Middle frontal gyrus (tissue), 1 donor: ENCODE measurements at regions not wholly inside any gene's neighbourhood (a gene's known extent, or its start where the extent isn't known, plus 50 kb on each side); places are given as distances from the start of the nearest gene placed in this dataset.
"Not testable (repeated sequence)": the region's sequence is repeated elsewhere in the genome, so short reads cannot be mapped to it uniquely, and the experiment has no call there.

Experiments
- DNase-seq: peaks from one replicate; pipeline ENCODE4 v3.0.0-alpha.2; 2015; ENCODE audit warnings: low spot score; ENCODE audit errors: extremely low spot score

DNA sequence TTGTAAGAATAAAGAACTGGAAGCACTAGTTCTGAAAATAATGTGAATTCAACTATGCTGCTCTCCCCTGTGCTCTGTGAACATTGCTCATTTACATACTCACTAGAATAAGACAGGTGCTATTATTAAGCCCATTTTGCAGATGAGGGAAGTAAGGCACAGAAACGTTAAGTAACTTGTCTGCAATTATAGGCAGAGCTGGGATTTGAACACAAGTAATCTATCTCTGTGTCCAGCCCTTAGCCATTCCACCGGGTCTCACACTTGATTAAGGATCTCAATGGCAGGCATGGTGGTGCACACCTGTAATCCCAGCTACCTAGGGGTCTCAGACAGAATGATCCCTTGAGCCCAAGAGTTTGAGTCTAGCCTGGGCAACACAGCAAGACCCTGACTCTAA, 357.7 kb downstream of the CD83 start:
- no peak for DNase-seq

DNA sequence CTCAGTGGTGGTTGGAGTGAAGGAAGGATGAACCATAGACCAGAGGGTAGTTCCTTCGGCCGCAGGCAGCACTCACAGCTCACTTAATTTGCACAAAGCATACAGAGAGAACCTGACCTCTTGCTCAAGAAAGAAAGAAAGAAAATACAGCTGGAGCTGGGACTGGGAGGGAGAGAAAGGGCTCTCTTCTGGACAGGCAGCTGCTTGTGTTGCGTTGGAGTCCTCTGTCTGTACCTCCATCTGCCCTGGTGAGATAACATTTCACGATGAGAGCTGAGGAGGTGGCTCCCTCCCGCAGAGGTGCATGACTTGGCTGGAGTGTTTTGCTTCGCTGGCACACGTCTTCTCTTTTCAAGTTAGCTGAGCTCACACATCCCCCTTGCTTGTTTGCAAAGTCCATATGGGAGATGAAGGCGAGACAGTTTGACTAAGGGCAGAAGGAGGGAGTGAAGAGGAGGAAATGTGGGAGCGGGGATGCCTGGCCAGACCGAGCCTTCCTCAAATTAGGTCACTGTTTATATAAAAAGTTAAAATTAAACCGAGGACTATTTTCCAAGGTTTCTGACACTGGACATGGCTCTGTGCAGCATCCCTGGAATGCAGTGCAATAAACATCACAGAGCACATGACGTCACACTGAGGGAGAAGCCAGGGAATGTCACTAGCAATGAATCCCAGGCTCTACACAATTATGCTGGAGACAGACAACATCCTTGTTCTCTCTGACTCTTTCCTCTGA, 359.4 kb downstream of the CD83 start:
- no peak for DNase-seq

DNA sequence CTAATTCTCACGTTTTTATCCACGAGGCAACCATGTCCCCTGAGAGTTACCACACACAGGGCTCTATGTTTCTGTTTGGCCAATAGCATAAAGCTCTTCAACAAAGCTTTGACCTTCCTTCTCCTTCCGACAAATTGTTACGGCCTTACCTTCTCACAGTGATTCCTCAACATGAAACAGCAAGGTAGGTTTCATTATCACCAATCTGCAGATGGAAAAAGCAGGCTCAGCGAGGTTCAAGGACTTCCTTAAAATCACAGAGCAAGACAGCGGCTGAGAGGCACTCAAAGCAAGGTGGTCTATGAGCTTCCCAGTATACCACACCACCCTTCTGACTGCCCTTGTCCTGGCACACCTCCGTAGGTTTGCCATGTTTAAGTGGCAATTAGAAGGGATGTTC, 360.0 kb downstream of the CD83 start:
- no peak for DNase-seq

DNA sequence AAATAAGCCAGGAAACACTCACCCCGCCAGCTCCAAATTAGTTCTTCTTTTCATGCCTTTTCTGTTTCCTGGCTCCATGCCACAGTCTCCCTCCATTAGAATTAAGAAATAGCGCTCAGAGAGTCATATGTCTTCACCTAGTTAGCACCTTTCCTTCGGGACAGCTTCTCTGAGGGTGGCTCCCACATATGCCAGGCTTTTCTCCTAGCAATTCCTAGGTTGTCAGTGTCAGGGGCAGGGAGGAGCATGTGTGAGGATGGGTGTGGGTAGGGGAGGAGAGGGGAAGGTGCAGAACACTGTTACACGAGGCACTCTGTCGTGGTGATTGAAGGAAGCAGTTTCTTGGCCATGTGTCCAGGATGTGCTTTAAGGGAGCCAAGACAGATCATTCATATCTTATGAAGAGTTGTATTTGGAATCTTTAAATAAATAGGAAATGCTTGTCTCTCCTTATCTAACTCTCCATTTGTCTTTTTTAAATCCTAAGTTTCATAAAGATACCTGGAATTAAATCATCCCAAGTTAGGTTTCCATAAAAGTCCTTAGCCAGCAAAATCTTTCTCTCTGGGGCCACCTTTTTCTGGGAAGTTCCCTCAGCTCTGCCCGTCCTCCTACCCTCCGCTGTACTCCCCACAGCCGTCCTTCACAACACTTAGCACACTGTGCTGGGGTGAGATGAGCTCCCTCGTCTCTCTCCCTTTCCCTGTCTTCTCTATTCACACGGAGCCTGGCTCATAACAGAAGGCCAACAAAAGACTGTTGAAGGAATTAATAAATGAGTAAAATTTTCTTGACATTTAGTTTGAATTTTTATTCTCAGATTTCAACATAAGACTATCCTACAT, 361.0 kb downstream of the CD83 start:
- no peak for DNase-seq

DNA sequence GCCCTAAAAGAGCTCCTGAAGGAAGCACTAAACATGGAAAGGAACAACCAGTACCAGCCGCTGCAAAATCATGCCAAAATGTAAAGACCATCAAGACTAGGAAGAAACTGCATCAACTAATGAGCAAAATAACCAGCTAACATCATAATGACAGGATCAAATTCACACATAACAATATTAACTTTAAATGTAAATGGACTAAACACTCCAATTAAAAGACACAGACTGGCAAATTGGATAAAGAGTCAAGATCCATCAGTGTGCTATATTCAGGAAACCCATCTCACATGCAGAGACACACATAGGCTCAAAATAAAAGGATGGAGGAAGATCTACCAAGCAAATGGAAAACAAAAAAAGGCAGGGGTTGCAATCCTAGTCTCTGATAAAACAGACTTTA, 364.4 kb downstream of the CD83 start:
- DNase-seq = not testable (repeated sequence)

DNA sequence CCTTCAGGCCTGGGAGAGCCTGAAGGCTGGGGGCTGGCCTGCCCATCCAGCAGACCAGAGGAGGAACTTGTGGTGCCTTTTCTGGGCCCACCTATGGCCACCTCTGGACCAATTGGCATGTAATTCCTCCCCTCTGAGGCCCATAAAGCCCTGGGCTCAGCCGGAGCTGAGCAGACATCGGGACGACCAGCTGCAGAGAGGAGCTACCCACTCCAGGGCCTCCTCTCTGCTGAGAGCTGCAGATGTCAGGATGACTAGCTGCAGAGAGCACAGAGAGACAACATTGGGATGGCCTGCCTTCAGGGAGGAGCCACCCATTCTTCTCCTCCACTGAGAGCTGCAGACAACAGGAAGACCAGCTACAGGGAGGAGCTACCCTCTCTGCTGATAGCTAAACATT, 370.1 kb downstream of the CD83 start:
- DNase-seq = no peak

DNA sequence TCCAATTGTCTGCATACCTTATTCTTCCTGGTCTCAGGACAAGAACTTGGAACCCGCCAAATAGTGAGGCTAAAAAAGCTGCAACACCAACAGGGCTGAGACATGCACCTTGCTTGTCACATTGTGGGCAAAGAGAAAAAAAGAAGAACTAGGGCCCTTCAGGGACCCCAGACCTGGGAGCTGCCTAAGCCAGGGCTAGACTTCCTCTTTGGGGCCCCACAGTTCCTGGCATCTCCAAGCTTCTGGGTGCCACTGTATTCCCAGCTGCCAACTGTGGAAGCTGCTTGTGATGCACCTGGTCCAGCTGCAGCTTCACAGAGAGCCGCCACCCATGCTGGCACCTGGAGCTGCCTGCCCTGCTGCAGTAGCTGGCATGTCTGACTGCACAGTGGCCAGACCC, 370.6 kb downstream of the CD83 start:
- DNase-seq = no peak

DNA sequence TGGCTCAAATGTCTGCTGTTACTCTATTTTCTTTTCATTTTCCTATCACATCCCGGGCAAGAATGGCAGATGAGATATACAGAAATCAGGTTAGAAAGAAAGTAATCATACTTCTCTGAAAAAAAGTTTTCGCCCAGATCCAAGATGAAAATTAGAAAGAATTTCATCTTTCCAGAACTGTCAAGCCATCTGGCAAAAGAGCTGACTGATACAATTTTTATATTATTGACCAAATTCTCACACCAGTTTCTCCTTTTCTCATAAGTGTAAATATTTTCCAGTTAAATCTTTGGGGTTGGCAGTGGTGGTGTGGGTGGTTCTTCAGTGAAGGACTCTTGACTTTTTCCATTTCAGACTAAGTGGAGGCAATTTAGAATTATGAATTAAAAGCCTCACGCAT, 371.9 kb downstream of the CD83 start:
- no peak for DNase-seq

DNA sequence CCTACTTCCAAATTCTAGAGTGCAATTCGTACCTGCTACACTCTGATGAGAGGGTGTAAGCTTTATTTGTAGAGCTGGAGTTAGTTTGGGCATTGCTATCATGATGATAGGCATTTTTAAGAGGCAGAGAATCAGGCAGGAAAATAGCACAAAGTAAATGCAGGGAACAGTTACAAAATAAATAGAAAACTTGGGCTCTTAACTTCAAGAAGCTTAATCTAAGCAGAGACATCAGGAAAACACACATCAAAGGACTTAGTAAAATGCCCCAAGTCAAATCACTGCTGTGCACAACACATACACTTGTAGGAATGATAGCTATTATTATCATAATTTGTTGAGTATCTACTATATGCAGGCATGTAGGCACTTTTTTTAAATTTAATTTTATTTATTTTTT, 381.2 kb downstream of the CD83 start:
- DNase-seq = no peak

DNA sequence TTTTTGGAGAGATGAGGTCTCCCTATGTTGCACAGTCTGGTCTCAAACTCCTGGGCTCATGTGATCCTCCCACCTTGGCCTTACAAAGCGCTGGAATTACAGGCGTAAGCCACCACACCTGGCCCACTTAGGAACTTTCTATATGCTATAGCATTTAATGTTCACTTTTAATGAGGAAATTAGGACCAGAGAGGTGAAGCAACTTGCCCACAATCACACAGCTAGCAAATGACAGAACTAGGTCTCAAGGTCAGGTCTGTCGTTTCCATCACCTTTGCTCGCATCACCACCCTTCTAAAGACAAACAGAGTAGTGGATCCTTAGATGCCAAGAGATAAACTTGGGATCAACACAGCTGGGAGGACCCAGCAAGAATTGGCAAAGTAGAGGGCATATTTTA, 381.7 kb downstream of the CD83 start:
- DNase-seq = no peak

DNA sequence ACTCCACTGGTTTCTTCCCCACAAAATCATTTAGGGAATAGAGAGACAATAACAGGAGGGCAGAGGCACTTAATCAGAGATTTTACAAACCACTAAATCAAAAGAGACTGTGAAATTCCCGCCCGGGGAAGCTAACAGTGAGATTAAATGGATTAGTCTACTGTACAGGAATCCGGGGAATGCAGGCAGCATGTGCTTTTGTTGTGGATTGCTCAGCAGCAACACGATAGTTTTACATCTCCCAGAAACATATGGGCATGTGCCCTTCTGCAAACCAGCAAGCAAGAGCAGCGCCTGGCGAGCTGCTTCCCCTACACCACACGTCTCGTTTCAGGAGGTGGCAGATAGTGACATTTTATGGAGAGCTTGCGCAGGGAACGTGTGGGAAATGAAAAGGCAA, 382.3 kb downstream of the CD83 start:
- DNase-seq = no peak

DNA sequence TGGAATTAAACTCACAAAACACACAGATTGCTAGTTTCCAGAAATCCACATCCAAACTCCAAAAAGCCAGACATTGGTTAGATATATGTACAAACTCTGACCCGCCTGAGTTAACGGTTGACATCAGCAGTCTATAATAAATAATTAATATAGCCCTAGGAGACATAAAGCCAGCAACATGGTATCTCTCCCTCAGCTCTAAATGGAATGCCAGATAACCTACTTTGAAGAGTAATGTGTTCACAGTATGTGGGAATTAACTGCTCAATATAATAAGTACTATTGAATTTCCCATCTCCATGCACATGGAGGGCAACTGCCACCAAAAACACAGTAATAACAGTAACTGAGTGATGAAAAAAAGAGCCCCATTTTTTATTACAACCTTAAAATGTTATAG, 383.2 kb downstream of the CD83 start:
- DNase-seq = no peak

DNA sequence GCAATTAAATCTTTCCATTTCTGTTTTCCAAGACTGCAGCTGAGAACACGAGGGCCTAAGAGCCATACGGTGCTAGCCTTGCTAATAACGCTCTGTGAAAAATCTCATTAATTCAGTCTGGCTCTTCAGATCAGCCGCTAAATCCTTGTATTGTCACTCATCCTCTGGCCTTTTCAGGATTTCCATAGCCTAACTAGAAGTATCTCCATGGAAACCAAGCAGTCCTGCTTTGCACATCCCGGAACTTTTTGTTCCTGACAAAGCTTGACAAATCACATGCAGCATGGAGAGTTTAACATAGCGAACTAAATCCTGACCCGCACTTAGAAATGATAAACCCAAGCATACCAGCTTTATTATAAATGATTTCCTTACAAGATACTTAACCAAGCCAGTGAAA, 383.7 kb downstream of the CD83 start:
- DNase-seq = no peak

DNA sequence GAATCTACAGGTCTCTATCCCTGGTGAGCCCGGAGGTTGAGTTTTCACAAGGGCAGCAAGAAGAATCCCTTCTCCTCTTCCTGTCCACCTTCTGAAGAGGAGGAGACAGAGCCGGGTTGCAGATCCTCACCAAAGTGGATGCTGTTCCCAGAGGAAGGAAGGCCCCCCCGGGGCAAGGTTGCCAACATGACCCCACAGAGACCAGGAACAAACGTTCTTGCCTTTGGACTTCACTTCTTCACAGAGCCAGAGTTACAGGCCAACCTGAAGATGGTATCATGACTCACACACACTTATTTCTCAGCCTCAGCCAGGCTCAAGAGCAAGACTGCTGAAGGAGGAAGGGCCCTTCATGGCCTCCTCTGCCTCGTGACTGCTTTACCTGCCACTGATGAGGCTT, 384.3 kb downstream of the CD83 start:
- no peak for DNase-seq

DNA sequence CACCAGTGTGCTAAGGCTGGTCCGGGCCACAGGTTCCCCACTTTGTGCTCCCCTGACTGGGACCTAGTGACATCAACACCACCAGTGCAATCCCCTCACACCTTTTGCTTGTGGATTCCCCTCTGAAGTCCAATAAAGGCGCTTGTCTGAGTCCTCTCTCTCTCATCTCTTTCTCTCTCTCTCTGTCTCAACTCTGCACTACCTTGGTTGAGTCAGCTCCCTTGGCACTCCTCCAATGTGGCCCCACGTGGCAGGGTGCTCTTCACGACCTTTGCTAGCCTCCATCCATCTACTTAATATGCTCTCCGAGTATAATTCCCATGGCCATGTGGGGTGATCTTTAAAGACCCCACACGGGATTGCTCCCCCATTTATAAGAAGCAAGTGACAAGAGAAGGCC, 385.0 kb downstream of the CD83 start:
- no peak for DNase-seq

DNA sequence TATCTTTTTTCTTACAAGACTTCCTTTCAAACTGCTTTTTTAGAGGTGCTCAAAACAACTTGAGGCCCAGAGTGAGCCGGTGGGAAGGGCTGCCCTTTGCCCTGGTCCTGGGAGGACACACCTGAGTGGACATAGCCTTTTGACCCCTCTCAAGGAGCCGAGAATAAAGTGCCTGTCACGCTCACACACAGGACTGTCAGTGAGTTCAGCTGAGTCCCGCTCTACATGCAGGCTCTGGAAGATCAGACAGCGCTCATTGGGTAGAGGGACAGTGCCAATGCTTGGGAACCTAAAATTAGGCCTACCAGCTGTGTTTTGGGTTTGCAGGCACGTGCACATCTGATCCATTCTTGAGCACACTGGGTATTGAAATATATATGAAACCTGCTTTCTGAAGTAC, 387.8 kb downstream of the CD83 start:
- DNase-seq = no peak

DNA sequence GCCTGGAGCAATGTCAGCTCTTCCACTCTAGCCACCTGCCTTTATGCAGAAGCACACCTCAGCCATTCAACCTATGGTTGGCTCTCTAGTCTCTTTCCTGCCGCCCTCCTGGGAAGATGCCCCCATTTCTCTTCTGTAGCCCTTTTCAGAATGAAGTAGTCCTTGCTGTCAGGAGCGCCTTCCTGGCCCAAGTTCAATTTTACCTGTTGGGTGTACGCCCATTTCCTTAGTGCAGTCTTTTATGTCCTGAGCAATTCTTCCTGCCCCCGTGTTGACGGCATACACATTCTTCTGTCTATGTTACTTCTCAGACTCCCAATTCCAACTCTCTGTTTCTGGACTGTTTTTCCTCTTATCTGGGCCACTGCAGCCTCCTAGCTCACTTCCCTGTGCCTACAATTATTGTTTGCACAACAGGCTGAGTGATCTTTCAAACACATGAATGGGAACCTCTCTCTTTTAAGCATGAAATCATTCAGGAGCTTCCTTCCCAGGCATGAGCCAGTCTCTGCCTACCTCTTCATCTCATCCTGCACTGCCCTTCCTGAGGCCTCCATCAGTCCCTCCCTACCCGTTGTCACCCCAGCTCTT, 389.2 kb downstream of the CD83 start:
- no peak for DNase-seq

DNA sequence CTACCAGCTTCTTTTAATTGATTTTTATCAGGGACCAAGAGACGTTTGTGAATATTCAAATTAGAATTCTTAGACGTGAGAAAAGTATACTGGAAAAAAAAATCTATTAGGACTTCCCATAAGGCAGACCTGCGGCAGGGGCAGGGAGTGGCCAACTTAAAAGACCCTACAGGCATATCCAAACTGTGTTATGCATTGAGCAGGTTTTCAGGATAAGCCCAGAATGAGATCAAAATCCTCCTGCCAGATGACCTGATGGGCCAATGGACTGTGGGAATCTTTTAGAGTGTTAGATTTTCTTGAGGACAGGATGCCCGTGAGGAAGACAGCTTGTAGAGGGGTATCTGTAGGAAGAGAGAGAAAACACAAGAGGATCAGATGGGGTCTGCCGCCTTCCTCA, 391.5 kb downstream of the CD83 start:
- DNase-seq = no peak

DNA sequence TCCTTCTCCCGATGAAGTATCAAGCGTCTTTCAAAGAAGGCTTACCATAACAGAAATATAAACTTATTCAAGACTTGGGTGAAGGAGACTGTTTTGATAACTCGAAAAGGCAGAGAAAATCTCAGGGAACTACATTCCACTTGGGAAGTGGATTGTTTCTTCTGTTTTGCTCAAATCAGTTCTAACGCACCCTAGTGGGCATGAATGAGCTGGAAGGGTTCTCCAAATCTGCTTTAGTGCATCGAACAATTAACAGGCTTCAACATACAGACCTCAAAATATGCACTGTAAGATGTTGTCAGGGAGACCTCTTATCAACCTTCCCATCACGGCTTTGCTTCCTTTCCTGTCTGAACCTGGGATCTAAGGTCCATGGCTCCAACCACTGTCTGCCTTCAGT, 392.5 kb downstream of the CD83 start:
- DNase-seq = no peak

DNA sequence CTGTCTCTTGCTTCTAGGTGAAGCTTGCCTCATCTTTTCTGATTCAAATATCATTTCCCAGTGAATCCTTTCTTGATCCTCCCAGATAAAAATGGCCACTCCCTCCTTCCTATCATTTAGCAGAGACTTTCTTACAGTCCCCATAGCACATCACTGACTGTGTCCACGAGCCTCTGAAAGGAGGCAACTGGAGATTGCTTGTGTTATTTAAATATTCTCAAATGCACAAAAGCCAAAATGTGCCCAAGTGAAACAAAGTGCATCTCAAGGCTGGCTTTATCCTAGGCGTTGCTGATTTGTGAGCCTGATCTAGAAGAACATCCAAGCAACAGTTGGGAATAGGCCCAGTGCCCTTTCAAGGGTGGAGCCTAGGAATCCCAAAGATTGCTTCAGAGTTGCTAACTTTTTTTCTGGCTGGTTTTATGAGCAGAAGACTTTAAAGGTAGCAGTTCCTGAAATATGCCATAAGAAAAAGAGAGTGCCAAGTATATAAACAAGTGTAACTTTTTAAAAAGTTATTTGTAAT, 393.6 kb downstream of the CD83 start:
- DNase-seq = no peak

DNA sequence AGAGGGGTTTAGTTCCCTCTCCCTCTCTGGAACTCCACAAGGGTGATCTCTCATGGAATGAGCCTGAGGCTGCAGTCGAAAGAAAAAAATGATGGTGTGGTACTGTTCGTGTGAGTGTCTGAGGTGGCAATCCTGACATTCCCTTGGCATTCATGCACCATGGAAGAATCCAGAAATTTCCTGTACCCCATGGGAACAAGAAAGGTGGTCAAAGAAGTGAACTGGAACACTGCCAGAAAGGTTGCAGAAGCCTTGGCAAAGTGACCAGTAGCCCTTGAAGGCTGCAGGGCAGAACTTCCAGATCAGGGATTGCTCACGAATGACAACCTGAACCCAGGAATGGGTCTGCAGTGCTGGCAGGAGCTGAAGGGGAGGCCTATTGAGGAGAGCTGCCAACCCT, 394.7 kb downstream of the CD83 start:
- no peak for DNase-seq
